ENCODE measurements at regions not wholly inside any gene's neighbourhood (a gene's known extent, or its start where the extent isn't known, plus 50 kb on each side); places are given as distances from the start of the nearest gene placed in this dataset.

DNA sequence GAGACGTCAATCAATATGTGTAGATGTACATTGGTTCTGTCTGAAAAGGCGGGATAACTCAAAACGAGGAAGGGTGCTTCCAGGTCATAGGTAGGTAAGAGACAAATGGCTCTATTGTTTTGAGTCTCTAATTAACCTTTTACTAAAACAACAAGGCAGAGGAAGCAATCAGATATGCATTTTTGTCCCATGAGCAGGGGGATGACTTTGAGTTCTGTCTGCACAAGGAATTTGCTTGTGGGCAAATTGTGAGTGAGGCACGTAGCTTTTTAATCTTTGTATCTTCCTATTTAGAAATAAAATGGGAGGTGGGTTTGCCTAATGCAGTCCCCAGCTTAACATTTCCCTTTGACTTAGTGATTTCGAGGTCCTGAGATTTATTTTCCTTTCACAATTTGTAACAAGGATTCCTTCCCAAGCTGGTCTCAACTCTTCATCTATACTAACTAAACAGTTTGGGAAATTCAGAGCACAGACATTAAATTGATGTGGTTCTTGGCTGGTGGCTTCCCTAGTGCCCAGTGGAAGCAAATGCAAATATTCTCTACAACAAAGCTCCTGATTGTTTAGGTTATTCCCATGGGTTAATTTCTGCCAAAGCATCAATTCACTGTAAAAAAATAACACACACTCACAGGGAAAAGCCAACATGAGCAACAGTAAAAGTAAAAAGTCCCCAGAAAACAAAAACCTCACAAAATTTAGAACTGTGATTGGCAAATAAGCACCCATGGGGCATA, 738.8 kb upstream of the SGO1 start:
- TF ChIP-seq FOXM1 (IDR thresholded peaks at IDR 0.05; ENCODE audit: borderline replicate concordance), result no peak
- no peak for TF ChIP-seq PKNOX1 (IDR thresholded peaks at IDR 0.05)
- TF ChIP-seq BHLHE40 (IDR thresholded peaks at IDR 0.05; ENCODE audit: borderline replicate concordance), result no peak
- no peak for TF ChIP-seq TARDBP (IDR thresholded peaks at IDR 0.05)
- no peak for TF ChIP-seq L3MBTL2 (conservative IDR thresholded peaks at IDR 0.05)
- TF ChIP-seq SP1 (IDR thresholded peaks at IDR 0.05), result no peak
- no peak for TF ChIP-seq SUZ12 (IDR thresholded peaks at IDR 0.05)
- TF ChIP-seq ELF4 (IDR thresholded peaks at IDR 0.05), result no peak

Measured in HEK293T (cell line).